T1000 (cell line): ENCODE measurements at regions not wholly inside any gene's neighbourhood (a gene's known extent, or its start where the extent isn't known, plus 50 kb on each side); places are given as distances from the start of the nearest gene placed in this dataset.
"Not testable (repeated sequence)": the region's sequence is repeated elsewhere in the genome, so short reads cannot be mapped to it uniquely, and the experiment has no call there.

Experiments used
- DNase-seq: peaks from one replicate; lab custom pipeline; 2025; ENCODE audit warnings: mixed read lengths; lab: John Stamatoyannopoulos, UW

DNA sequence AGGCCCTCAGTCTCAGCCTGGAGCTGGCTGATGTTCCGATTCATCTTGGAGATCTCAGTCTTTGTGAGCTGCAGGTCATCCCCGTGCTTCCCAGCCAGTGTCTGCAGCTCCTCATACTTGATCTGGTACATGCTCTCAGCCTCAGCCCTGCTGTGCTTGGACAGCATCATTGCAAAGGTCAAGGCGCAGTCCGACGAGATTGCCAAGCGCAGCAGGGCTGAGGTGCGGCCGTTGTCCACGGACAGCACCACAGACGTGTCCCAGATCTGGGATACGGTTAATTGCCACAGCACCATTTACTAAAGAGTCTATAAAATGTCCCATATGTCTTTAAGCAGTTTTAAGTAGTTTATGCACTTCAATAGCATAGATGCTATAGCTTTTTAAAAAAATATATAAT is 965.7 kb downstream of the FSCB start:
- DNase-seq: no peak

GRCh38 chr14:43540948-43541347 is 966.1 kb downstream of the FSCB start:
- no peak for DNase-seq

DNA sequence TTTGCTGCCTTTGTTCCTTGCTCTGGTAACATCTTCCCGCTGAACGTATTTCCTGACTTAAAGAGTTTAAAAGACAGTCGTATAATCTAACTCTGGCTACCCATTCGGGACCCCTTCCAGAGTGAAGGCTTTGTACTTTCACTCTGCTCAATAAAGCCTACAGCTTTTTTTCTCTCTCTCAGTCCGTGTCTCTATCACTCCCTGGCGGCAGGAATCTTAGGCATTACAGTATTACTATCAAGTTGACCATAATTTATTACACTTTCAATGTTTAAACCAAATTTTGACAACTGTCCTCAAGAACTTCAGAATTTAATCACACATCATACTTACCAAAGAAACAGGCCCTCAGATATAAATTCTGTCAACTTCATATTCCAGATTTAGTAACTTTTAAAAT is 967.9 kb downstream of the FSCB start:
- DNase-seq: no peak

GRCh38 chr14:43535231-43535838 is 971.7 kb downstream of the FSCB start:
- no peak for DNase-seq

DNA sequence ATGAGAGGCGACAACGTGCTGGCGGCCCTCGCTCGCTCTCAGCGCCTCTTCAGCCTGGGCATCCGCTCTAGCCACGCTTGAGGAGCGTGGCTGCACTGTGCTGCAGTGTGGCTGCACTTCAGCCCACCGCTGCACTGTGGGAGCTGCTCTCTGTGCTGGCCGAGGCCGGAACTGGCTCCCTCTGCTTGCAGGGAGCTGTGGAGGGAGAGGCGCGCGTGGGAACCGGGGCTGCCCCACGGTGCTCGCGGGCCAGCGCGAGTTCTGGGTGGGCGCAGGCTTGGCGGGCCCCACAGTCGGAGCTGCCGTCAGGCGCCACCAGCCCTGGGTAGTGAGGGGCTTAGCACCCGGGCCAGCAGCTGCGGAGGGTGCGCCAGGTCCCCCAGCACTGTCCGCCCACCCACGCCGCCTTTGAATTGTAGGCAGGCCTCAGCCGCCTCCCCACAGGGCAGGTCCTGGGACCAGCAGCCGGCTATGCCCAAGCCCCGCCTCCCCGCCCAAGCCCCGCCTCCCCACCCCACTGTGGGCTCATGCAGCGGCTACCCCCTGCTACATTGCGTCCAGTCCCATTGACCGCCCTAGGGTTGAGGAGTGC is 974.2 kb downstream of the FSCB start:
- DNase-seq: no peak

DNA sequence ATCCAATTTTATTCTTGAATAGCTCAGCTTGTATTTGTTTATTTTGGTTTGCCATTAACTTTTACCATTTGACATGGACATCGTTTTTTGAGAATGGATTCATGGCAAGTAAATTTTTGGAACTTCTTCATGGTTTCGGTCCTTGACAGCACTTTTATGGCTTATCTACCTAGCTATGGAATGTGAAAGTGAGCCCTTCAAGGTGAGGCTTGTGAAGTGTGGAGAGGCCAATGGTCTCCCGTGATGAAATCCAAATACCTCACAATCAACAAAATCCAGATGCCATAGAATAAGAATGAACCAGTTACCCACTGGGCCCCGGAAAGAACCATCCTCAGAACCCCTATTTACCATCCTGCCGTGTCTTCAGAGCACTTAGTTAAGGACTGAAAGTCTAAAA is 978.8 kb downstream of the FSCB start:
- no peak for DNase-seq

DNA sequence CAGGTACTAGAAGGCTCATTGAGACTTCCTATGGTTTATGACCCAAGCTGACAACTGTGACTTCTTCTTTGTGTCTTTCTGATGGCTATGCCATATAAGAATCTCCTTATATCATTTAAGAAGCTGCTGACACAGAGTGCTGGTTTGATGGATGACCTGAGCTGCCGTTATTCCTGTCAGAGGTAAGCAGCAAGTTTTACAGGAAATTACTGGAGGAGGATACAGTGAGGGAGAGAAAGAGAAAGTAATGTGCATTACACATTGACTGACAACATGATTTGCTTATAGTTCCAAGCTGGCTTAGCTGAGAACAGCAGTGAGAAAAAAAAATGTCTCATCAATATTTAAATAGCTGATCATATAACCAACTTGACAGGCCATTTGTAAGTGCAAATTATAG is 981.4 kb downstream of the FSCB start:
- DNase-seq: no peak

DNA sequence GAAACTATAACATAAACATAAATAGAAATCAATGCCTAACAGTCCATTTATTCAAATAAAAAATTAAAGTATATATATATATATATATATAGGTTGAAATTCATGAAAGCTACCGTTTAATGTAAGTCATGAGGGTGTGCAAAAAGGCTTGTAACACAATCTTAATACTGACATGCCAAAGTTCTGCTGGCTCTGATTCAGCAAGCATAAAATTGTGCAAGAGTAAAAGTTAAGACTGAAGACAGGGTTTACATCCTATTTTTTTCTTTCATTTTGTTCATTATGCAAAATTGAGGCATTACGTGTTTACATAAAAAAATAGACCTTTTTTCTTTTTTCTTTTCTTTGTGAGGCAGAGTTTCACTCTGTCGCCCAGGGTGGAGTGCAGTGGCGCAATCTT is 984.2 kb downstream of the FSCB start:
- DNase-seq: no peak

DNA sequence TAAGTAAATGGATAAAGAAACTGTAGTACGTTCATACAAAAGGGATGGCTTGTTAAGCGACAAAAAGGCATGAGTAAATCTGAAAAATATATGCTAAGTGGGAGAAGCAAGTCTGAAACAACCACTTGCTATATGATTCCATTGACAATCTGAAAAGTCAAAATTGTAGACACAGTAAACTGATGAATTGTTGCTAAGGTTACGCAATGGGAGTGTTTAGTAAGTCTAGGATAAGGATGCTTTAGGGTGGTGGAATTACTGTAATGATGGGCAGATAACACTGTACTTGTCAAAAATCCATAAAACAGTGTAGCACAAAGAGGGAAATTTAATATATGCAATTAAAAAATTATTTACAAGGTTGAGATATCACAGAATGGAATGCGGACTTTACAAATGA is 984.9 kb downstream of the FSCB start:
- no peak for DNase-seq

DNA sequence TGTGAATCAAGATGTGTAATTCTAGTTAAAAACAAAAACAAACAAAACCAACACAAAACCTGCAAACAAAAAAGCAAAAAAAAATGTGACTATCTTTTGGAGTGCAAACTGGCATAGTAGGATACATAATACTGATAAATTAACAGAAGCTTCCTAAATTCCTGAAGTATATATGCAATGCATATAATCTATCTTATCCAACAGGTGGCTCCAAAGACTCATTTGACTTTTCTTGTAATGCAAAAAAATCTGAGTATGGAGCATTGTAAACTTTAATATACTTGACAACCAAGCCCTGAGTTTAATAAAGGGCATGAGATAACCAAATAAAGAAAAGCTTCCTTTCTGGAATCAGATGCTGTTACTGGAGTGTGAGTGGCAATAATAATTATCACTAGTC is 1003.6 kb downstream of the FSCB start:
- DNase-seq: no peak

DNA sequence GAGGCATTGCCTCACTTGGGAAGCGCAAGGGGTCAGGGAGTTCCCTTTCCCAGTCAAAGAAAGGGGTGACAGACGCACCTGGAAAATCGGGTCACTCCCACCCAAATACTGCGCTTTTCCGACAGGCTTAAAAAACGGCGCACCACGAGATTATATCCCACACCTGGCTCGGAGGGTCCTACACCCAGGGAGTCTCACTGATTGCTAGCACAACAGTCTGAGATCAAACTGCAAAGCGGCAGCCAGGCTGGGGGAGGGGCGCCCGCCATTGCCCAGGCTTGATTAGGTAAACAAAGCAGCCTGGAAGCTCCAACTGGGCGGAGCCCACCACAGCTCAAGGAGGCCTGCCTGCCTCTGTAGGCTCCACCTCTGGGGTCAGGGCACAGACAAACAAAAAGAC is 1014.7 kb downstream of the FSCB start:
- DNase-seq: not testable (repeated sequence)

GRCh38 chr14:43483415-43483814 is 1023.7 kb downstream of the FSCB start:
- DNase-seq: no peak

- DNase-seq: no peak
Observed at GRCh38 chr14:43481864-43482263, 1025.2 kb downstream of the FSCB start.

GRCh38 chr14:43480976-43481375 is 1026.1 kb downstream of the FSCB start:
- DNase-seq: no peak

DNA sequence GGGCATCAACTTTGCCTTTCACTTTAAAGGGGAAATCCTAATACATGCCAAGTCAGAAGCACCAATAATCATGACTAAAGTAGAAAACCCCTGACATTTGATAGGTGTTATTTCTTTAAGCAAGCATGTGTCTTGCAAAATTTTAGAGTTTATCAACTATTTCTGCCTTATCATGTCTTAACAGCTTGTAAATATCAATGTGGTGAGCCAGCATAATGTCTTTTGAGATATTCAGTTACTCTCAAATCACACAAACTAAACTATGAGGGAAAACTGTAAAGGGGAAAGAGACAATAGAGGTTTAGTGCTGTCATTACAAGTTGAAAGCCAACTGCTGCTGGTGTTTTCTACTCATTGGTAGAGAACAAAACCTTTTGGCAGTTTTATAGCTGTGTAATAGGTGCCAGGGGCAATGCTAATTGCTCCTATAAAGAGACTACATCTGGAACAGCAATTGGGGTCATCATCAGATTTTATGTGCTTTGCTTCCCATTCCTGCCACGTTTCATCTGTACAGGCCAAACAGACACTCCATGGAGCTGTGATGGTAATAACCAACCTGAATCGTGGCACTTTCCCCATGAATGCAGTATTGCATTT is 1027.4 kb downstream of the FSCB start:
- DNase-seq: no peak

DNA sequence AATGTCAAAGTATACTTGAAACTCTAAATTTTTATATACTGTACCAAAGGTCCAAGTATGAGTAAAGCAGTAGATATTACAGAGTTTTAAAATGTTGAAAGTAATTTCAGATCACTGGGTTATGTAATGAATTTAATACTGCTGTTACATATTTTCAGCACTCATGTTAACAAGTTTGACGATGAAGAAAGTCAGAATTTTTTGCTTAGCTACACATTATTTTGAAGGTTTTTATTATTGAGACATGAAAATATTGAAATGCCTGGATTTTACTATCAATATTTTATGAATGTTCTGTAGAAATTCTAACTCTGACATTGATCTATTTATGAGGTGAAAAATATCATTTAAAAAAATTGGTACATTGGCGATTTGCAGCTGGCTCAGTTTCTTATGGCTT is 1030.3 kb downstream of the FSCB start:
- no peak for DNase-seq

DNA sequence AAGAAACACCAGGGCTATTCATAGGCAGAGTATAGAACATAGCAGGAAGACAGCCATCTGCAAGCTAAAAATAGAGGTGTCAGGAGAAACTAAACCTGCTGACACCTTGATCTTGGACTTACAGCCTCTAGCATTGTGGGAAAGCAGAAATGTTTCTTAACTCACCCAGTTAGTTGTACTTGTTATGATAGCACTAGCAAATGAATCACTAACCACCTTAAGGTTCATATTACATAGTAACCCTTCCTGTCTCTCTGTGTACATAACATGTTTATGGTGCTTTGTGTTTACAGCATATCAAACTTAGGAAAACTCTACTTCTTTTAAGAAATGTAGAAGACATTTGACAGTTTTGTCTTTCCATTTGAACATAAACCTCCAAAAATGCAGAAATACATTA is 1031.3 kb downstream of the FSCB start:
- no peak for DNase-seq

DNA sequence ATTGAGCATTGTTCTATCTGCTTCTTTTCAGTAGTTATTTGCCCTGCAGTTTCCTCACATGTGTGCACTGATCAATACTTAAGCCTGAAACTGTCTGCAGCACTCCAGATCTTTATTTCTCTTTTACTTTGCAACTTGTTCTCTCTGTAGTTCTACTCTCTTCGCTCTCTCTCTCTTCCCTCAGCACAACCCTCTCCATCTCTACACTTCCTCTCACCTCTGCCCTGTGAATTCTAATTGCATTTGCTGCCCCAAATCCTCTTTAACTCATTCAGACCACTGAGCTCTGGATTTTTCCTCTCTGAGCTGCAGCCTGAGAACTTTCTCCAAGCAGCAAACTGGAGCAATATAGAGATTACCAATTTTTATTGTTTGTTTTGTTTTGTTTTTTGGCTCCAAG is 1035.5 kb downstream of the FSCB start:
- no peak for DNase-seq

GRCh38 chr14:43464968-43465367 is 1042.1 kb downstream of the FSCB start:
- DNase-seq: no peak

- no peak for DNase-seq
Observed at GRCh38 chr14:43449291-43449690, 1057.8 kb downstream of the FSCB start.

DNA sequence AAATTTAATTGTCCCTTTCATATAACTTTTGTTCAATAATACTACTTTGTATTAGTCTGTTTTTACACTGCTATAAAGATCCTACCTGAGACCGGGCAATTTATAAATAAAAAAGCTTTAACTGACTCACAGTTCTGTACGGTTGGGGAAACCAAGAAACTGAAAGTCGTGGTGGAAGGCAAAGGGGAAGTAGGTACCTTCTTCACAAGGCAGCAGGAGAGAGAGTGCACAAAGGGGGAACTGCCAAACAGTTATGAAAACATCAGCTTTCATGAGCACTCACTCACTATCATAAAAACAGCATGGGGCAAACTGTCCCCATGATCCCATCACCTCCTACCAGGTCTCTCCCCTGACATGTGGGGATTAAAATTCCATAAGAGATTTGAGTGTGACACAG is 1069.0 kb downstream of the FSCB start:
- no peak for DNase-seq

- no peak for DNase-seq
Observed at GRCh38 chr14:43418324-43418723, 1088.8 kb downstream of the FSCB start.

GRCh38 chr14:43413084-43413483 is 1094.0 kb downstream of the FSCB start:
- no peak for DNase-seq

GRCh38 chr14:43411841-43412240 is 1095.2 kb downstream of the FSCB start:
- no peak for DNase-seq
